Mesothelial cell of epicardium (in vitro differentiated cells): ENCODE measurements at regions not wholly inside any gene's neighbourhood (a gene's known extent, or its start where the extent isn't known, plus 50 kb on each side); places are given as distances from the start of the nearest gene placed in this dataset.

ENCODE experiments used
- DNase-seq, 2 experiments: peaks; one replicate each; pipeline ENCODE4 v3.0.0; 2021; ENCODE audit warnings: low spot score in 2 of 2; ENCODE audit not compliant: unreplicated experiment in 2 of 2
- H3K27ac Mint-ChIP-seq: 2 replicates; pipeline ENCODE4 v1.8.0; 2021; ENCODE audit warnings: mixed read lengths
- H3K27me3 Mint-ChIP-seq: 2 replicates; pipeline ENCODE4 v1.8.0; 2021; ENCODE audit warnings: low read depth, mixed read lengths
- H3K36me3 Mint-ChIP-seq: 2 replicates; pipeline ENCODE4 v1.8.0; 2021; ENCODE audit warnings: mixed read lengths
- H3K4me1 Mint-ChIP-seq: 2 replicates; pipeline ENCODE4 v1.8.0; 2021; ENCODE audit warnings: mixed read lengths
- H3K4me3 Mint-ChIP-seq: 2 replicates; pipeline ENCODE4 v1.8.0; 2021; ENCODE audit warnings: mild to moderate bottlenecking, moderate library complexity, mixed read lengths
- H3K9me3 Mint-ChIP-seq: 2 replicates; pipeline ENCODE4 v1.8.0; 2021; ENCODE audit warnings: mixed read lengths
- CTCF ChIP-seq: fragments of 200-600 bp; sonication (generic); IDR thresholded peaks from one replicate; pipeline ENCODE4 v1.5.0; 2021; ENCODE audit warnings: antibody characterized with exemption; ENCODE audit not compliant: unreplicated experiment

- Mint-ChIP-seq H3K27ac (no peak overlapping the region), H3K4me1 (peaks cover 4% of the 10 kb centered on the region), H3K9me3 (peaks cover 3% of the 10 kb centered on the region), H3K4me3 (no peak overlapping the region), H3K36me3 (no peaks in the 10 kb centered on the region), H3K27me3 (no peaks in the 10 kb centered on the region)
- DNase-seq: no peak
- no peak for TF ChIP-seq CTCF
Measured at GRCh38 chr14:85088192-85088591, 441.8 kb upstream of the FLRT2 start.

GRCh38 chr14:85090681-85091080 lies 439.3 kb upstream of the FLRT2 start:
- DNase-seq: no peak
- H3K27me3 Mint-ChIP-seq: no peaks in the 10 kb centered on the region
- peaks cover 4% of the 10 kb centered on the region for H3K4me1 Mint-ChIP-seq

GRCh38 chr14:85093631-85094330 lies 436.2 kb upstream of the FLRT2 start:
- no peaks in the 10 kb centered on the region for H3K36me3 Mint-ChIP-seq
- H3K4me1 Mint-ChIP-seq: peaks cover 4% of the 10 kb centered on the region
- H3K9me3 Mint-ChIP-seq: peaks cover 6% of the 10 kb centered on the region
- no peak for DNase-seq
- no peak overlapping the region for H3K27ac Mint-ChIP-seq
- H3K4me3 Mint-ChIP-seq: no peak overlapping the region
- TF ChIP-seq CTCF: no peak
- no peaks in the 10 kb centered on the region for H3K27me3 Mint-ChIP-seq

More at GRCh38 chr14:85090681-85091080, 439.3 kb upstream of the FLRT2 start:
- Mint-ChIP-seq H3K4me3 (no peak overlapping the region), H3K9me3 (peaks cover 6% of the 10 kb centered on the region), H3K27ac (no peak overlapping the region), H3K36me3 (no peaks in the 10 kb centered on the region)
- TF ChIP-seq CTCF: no peak

GRCh38 chr14:85102591-85102990 lies 427.4 kb upstream of the FLRT2 start:
- Mint-ChIP-seq H3K36me3 (no peaks in the 10 kb centered on the region), H3K9me3 (no peaks in the 10 kb centered on the region), H3K27me3 (no peaks in the 10 kb centered on the region), H3K4me1 (no peaks in the 10 kb centered on the region), H3K4me3 (no peak overlapping the region), H3K27ac (no peak overlapping the region)
- no peak for DNase-seq
- no peak for TF ChIP-seq CTCF

GRCh38 chr14:85106506-85106905 lies 423.4 kb upstream of the FLRT2 start:
- Mint-ChIP-seq H3K4me3 (no peak overlapping the region), H3K9me3 (peaks cover 4% of the 10 kb centered on the region), H3K27me3 (no peaks in the 10 kb centered on the region), H3K27ac (no peak overlapping the region), H3K4me1 (no peaks in the 10 kb centered on the region), H3K36me3 (peaks cover under 1% of the 10 kb centered on the region)
- no peak for DNase-seq
- no peak for TF ChIP-seq CTCF
